HG03280 (cell line): ENCODE measurements at regions not wholly inside any gene's neighbourhood (a gene's known extent, or its start where the extent isn't known, plus 50 kb on each side); places are given as distances from the start of the nearest gene placed in this dataset.
"Not testable (repeated sequence)": the region's sequence is repeated elsewhere in the genome, so short reads cannot be mapped to it uniquely, and the experiment has no call there.

Experiments used
- ATAC-seq: cut with Tn5 transposase; IDR thresholded peaks from one replicate; pipeline ENCODE4 v1.9.1; 2021; ENCODE audit warnings: mild to moderate bottlenecking, moderate library complexity; ENCODE audit not compliant: unreplicated experiment

DNA sequence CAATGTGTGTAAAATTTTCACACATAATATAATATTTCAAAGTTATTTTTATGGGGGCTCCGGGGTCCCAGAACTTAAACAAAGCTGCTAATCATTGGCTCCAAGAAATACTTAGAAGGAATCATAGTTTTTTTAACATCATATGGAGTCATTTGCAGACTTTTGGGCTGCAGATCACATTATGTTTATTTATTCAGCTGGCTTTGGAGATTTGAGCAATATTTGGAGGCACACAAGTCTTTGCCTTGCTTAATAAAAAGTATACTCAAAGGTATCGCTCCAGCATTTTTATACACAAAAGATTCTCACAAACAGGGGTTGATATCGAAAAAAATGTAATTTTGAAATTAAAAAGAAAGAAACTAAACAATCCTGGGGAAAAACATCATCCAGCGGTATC, 382.5 kb upstream of the TENM3 start:
- no peak for ATAC-seq

- ATAC-seq = no peak
These were observed 379.3 kb upstream of the TENM3 start for GRCh38 chr4:181863856-181864255.

DNA sequence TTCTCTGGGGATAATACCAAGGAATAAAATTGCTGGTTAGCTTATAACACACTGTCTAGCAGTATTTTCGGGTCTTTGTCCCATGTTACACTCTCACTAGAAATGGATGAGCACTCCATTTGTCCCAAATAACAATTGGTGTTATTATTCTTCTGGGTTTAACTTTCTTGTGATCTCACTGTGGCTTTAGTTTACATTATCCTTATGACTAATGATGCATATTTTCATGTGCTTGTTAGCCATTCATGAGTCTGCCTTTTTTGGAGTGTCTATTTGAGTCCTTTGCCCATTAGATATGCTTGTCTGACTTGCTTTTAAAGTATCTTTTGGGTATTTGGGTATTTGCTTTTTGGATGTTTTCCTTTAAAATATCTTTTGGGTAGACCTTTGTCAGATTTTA, 372.9 kb upstream of the TENM3 start:
- no peak for ATAC-seq

GRCh38 chr4:181874602-181875001, 368.6 kb upstream of the TENM3 start:
- ATAC-seq = no peak

DNA sequence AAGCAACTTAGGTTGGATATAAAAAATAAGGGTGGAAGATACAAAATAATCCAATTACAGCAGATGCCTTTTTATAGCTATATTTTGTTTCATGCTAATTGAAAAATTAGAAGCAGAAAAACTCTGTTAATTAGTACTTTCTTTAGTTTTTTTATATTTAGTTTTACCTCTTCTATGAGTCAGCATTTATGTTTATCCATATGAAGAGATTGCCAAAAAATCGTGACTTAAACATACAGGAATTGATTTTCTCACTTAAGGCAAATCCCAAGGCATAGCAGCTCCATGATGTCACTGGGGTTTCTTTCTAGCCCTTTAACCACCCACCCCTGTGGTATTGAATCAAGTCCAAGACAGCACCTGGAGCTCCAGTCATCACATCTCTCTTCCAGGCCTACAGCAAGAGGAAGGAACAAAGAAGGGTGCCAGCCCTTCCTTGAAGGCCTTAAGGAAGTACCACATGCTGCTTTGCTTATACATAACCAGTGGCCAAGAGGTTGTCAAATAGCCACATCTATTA, 365.8 kb upstream of the TENM3 start:
- no peak for ATAC-seq

- ATAC-seq = no peak
These were observed 353.2 kb upstream of the TENM3 start for GRCh38 chr4:181890031-181890430.

- no peak for ATAC-seq
These were observed 352.3 kb upstream of the TENM3 start for GRCh38 chr4:181890911-181891310.

- ATAC-seq = no peak
These were observed 346.6 kb upstream of the TENM3 start for GRCh38 chr4:181896614-181897013.

DNA sequence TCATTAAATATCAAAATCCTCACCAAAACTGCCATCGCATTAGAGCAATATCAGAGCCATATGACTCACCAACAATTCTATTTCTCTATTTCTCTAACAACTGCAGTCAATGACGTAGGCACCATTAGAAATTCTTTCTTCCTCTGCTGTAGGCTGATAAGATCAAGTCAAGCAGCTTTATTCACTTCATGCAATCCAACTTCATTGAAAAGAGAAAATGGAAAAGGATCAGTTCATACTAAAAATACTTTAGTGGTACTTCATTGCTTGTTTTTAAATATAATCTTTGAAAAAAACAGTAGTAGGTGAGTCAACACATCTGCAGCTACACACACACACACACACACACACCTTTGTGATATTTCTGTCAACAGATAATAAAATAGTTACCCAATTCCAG, 345.3 kb upstream of the TENM3 start:
- no peak for ATAC-seq

DNA sequence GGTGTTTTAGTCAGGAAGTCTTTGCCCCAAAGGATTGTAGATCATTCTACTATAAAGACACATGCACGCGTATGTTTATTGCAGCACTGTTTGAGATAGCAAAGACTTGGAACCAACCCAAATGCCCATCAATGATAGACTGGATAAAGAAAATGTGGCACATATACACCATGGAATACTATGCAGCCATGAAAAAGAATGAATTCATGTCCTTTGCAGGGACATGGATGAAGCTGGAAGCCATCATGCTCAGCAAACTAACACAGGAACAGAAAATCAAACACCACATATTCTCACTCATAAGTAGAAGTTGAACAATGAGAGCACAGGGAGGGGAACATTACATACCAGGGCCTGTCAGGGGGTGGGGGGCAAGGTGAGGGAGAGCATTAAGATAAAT, 340.8 kb upstream of the TENM3 start:
- not testable (repeated sequence) for ATAC-seq

DNA sequence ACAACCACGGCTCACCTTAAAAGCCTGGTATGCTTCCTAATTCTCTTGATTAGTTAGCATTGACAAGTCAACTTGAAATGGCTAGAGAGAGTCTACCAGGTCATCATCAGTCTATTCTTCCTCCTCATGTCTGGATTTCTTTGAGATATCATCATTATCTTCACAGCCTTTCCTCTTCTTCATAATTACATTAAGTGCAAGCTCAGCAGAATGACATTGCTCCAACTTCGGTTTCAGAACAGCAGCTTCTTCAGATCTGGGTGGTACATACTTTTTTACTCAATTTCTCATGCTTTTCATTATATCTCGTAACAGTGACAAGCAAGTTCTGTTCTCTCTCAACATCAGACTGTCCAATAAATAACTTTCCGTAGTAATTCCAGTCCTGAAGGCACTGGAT, 337.5 kb upstream of the TENM3 start:
- ATAC-seq = no peak

GRCh38 chr4:181908168-181908567, 335.0 kb upstream of the TENM3 start:
- no peak for ATAC-seq

- no peak for ATAC-seq
These were observed 333.8 kb upstream of the TENM3 start for GRCh38 chr4:181909368-181909767.

DNA sequence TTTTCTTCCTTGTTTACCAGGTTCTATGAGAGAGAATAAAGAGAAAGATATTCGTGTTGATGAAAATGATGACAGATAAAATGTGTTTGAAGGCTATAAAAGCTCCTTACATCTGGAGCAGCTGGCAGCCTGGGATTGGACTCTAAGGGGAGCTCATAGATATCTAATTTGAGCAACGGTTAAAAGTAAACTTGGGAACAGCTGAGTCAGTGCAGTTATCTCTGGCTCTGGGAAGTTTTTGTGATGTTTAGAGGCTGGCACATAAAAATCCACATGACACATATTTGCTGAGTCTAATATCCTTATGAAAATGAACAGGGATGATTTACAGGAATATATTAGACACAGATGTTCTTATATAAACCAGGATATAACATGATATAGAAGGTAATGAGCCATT, 331.8 kb upstream of the TENM3 start:
- ATAC-seq = no peak

- no peak for ATAC-seq
These were observed 309.7 kb upstream of the TENM3 start for GRCh38 chr4:181933471-181933870.

- no peak for ATAC-seq
These were observed 304.6 kb upstream of the TENM3 start for GRCh38 chr4:181938631-181939030.

GRCh38 chr4:181939199-181939945, 303.8 kb upstream of the TENM3 start:
- ATAC-seq = no peak

DNA sequence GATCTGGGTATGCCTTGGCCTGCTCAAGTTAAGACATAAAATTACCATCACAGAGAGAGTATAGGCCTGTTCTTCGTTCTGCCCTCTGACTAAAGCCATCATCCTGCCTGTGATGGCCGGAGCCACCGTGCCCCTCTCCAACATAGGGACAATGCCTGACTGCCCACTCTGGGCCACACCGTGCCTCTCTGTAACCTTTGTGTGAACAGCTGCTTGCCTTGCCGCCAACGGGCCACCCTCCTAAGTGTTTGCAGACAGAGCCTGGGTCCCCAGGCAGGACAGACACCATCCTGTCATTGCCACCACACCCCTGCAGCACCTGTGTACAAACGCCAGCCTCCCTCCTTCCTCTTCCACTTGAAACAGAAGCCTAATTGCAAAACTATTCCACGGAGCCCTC, 298.7 kb upstream of the TENM3 start:
- ATAC-seq = no peak

DNA sequence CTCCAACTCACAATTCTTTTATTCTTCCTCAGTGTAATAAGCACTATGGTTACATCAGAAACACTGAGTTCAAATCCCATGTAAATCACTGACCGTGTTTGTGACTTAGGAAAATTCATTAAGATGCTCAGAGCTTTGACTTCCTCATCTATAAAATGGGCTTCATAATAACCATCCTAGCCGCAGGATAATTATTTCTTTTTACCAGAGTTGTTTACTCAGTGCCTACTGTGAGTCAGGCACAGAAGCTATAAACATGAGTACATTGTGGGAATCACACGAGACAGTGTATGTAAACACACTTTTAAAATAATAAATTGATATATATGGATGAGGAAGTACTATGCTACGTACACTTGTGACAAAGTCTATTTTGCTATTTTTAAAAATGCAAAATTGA, 296.3 kb upstream of the TENM3 start:
- ATAC-seq = no peak

GRCh38 chr4:181948839-181949382, 294.3 kb upstream of the TENM3 start:
- no peak for ATAC-seq

GRCh38 chr4:181949704-181950312, 293.4 kb upstream of the TENM3 start:
- ATAC-seq = no peak

DNA sequence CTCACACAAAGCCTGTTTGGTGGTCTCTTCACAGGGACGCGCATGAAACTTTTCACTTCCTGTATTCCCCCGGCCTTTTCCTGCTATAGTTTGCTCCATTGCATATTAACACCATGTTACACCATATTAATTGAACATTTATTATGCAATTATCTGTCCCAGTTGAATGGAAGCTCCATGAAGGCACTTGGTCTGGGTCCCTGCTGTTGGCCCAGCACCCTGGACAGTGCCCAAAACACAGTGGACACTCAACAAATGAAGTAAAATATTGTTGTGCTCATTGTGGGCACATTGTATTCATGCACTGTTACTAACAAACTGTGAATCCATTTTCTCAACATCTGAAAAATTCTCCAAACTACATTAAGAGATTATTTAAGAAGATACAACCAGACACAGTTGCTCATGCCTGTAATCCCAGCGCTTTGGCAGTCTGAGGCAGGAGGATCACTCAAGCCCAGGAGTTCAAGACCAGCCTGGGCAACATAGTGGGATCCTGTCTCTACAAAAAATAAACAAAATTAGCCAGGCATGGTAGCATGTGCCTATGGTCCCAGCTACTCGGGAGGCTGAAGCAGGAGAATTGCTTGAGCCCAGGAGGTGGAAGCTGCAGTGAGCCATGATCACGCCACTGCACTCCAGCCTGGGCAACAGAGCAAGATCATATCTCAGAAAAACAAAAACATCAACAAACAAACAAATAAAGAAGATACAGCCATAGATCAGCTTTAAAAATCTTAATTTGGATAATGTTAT, 292.7 kb upstream of the TENM3 start:
- ATAC-seq = no peak
